ENCODE measurements at regions not wholly inside any gene's neighbourhood (a gene's known extent, or its start where the extent isn't known, plus 50 kb on each side); places are given as distances from the start of the nearest gene placed in this dataset.

DNA sequence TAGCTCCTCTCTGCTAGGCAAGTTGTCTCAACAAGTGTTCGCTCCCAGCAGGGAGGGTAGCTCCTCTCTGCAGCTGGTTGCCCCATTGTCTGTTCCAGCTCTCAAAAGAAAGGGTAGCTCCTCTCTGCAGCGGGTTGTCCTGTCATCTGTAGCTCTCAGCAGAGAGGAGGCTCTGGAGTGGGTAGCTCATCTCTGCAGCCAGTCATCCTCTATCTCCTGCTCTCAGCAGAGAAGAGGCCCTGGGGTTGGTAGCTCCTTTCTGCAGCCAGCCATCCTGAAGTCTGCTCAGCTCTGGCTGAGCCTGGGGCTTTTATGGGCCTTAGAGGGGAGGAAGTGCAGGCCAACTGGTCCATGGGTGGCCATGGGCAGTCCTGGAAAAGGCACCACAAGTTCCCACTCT lies 342.7 kb downstream of the PTTG2 start:
- no peak for TF ChIP-seq GATA3 (IDR thresholded peaks at IDR 0.05; ENCODE audit: low read depth, low read length)

GRCh38 chr4:38306482-38307071 lies 346.4 kb downstream of the PTTG2 start:
- no peak for TF ChIP-seq GATA2 (IDR thresholded peaks at IDR 0.05; ENCODE audit: low read depth, low read length)
- no peak for TF ChIP-seq GATA3 (IDR thresholded peaks at IDR 0.05; ENCODE audit: low read depth, low read length)

DNA sequence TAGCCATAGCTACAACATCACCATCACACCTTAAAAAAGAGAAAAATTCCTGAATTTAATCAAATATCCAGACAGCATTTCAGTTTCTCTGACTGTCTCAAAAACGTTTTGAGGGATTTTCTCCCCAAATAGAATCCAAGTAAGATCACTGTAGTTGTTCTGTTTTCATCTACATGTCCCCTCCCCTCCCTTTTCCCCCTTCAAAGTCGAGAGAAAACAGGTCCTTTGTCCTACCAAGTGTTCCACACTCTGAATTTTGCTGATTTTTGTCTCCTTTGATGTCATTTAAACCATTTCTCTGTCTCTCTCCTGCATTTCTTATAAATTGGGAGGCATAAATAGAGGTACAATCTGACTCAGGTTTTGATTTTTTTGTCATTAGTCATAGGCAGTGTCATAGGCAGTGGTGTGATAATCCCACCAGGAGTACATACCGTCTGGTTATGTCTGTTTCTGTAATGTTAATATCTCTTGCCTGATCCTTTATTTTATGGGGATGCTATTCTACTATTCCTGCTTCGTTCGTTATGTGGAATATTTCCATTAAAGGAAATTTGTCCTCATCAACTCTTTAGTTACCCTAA lies 348.6 kb downstream of the PTTG2 start:
- no peak for TF ChIP-seq GATA3 (IDR thresholded peaks at IDR 0.05; ENCODE audit: low read depth, low read length)
- no peak for TF ChIP-seq GATA2 (IDR thresholded peaks at IDR 0.05; ENCODE audit: low read depth, low read length)

DNA sequence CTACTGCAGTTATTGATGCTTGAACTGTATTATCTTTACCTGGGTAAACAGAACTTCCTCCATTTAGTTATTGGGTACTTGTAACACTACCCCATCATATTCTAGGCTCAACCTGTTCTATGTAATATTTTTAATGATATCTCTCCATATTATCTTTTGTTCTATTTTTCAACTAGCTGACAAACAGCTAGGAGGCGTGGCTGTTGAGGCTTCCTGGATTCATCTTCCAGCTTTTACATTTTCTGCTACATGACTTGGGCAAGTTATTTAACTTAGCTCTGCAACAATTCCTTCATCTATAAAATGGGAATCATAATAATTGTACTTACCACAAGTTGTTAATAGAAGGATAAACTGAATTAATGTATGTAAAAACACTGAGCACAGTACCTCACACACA lies 349.3 kb downstream of the PTTG2 start:
- TF ChIP-seq GATA3 (IDR thresholded peaks at IDR 0.05; ENCODE audit: low read depth, low read length) (no peak), GATA2 (IDR thresholded peaks at IDR 0.05; ENCODE audit: low read depth, low read length) (no peak)

GRCh38 chr4:38310446-38311043 lies 350.3 kb downstream of the PTTG2 start:
- TF ChIP-seq GATA3 (IDR thresholded peaks at IDR 0.05; ENCODE audit: low read depth, low read length) (no peak), GATA2 (IDR thresholded peaks at IDR 0.05; ENCODE audit: low read depth, low read length) (no peak)

GRCh38 chr4:38311495-38312126 lies 351.4 kb downstream of the PTTG2 start:
- TF ChIP-seq GATA2 (IDR thresholded peaks at IDR 0.05; ENCODE audit: low read depth, low read length) (no peak), GATA3 (IDR thresholded peaks at IDR 0.05; ENCODE audit: low read depth, low read length) (no peak)

DNA sequence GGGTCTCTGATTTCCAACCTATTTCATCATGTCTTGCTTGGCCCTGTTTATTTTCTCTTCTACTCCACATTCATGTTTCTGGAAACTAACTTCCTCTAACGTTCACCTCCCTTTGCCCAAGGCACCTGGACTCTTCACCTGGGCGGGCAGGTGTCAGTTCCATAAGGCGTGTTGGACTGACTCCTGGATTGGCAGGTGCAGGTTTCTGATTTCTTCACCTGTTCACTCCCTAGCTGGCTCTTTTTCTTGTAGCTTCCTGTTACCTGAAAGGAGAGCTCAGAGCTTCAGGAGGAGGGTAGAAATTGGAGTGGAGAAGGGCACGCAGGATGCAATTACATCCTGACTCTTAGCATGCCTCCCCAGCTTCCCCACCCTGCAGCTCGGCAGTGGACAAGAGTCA lies 350.8 kb upstream of the KLF3 start:
- TF ChIP-seq GATA3 (IDR thresholded peaks at IDR 0.05; ENCODE audit: low read depth, low read length) (no peak), GATA2 (IDR thresholded peaks at IDR 0.05; ENCODE audit: low read depth, low read length) (no peak)

DNA sequence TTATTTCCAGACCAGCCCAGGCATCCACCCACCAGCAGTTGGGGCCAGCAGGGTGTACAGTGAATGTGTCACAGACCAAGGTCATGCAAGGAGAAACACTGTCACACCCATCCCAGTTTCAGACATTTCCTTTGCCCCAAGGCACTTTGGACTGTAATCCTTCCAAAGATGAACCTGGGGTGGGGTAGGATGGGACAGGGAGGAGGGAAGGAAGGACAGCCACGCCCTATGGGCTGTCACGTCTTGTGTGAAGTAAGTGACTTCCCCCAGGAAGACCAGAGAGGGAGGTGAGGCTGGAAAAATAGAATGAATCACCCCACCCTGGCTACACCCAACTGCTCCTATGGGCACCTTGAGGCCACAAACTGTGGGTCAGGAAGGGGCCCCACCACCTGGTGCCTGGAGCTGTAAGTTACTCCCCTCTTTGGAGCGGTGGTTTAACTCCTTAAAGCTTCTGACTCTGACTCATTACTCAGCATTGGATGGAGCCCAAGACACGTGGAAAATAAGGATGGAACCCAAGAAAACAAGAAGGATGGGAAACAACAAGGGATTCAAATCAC lies 349.9 kb upstream of the KLF3 start:
- TF ChIP-seq GATA2 (IDR thresholded peaks at IDR 0.05; ENCODE audit: low read depth, low read length) = no peak

- no peak for TF ChIP-seq GATA2 (IDR thresholded peaks at IDR 0.05; ENCODE audit: low read depth, low read length)
These were observed 349.3 kb upstream of the KLF3 start for GRCh38 chr4:38314663-38315062.

GRCh38 chr4:38315286-38315685 lies 348.7 kb upstream of the KLF3 start:
- TF ChIP-seq GATA2 (IDR thresholded peaks at IDR 0.05; ENCODE audit: low read depth, low read length) = no peak
- no peak for TF ChIP-seq GATA3 (IDR thresholded peaks at IDR 0.05; ENCODE audit: low read depth, low read length)

DNA sequence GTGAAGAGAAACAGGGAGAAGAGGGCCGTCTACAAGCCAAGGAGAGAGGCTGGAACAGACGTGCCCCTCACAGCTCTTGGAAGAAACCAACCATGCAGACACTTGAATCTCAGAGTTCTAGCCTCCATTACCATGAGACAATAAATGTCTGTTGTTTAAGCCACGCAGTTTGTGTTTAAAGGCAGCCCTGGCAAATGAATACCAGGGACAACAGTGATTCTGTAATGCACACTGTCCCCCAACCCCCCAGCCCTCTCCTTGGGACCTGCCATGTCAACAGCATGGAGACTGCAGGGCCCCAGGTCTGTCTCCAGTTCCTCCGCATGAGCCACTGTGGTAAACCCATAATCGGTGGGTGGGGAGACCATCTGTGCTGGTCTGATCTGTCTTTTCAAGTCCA lies 348.0 kb upstream of the KLF3 start:
- TF ChIP-seq GATA3 (IDR thresholded peaks at IDR 0.05; ENCODE audit: low read depth, low read length) (no peak), GATA2 (IDR thresholded peaks at IDR 0.05; ENCODE audit: low read depth, low read length) (no peak)

DNA sequence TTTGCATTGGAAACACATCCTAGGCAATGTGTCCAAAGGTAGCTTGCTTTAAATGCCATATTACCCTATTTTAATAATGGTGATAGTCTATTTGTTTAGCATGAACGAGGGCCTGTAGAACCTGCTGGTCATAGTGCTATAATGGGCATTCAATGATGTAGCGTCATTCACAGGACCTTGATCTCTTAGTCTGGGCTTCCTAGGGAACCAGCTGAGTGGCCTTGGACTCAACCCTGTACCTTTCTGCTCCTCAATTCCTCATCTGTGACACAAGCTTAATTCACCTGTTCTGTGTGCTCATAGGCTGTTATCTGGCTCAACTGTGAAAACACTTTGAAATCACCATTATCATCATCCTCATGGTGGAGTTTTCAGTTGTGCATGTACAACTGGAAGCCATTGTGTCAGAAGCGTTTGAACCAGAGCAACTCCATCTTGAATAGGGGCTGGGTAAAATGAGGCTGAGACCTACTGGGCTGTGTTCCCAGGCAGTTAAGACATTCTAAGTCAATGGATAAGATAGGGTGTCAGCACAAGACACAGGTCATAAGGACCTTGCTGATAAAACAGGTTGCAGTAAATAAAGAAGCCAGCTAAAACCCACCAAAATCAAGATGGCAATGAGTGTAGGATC lies 346.8 kb upstream of the KLF3 start:
- no peak for TF ChIP-seq GATA2 (IDR thresholded peaks at IDR 0.05; ENCODE audit: low read depth, low read length)
- no peak for TF ChIP-seq GATA3 (IDR thresholded peaks at IDR 0.05; ENCODE audit: low read depth, low read length)

DNA sequence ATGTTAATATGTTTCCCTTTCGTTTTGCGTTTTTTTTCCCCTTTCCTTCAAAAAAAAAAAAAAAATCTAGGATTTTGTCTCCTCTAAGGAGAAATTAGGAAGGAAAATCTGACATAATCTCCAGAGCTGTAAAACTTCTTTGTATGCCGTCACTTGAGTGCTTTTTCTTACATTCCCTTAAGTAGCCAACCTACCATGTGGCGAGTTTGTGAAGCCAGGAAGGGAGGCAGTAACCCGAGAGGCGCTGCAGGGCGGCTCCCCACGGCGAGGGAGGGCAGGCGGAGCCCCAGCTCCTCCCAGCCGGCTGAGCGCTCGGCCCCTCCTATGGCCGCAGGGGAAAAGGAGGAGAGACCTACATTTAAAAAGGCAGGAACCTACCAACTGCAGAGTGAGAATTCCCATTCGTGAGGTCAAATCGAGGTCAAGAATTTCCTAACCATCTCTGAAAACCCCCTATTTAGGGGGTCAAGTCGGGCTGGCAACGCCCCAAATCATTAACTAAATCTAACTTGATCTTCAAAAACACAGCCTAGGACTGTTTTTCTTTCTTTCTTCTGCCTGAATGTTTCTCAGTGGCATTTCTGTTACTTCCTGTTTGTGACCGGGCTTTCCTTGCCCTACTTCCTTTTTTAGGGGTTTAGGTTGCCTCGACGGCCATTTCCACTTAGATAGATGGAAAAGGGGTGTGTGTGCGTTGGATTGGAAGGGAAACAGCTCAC lies 345.1 kb upstream of the KLF3 start:
- TF ChIP-seq GATA3 (IDR thresholded peaks at IDR 0.05; ENCODE audit: low read depth, low read length) (no peak), GATA2 (IDR thresholded peaks at IDR 0.05; ENCODE audit: low read depth, low read length) (no peak)

All from SH-SY5Y (cell line).